GM21381 (cell line): ENCODE measurements at regions not wholly inside any gene's neighbourhood (a gene's known extent, or its start where the extent isn't known, plus 50 kb on each side); places are given as distances from the start of the nearest gene placed in this dataset.
A peak's percentile ranks its signal among the peaks of the same experiment; 100 is the strongest.
"Not testable (repeated sequence)": the region's sequence is repeated elsewhere in the genome, so short reads cannot be mapped to it uniquely, and the experiment has no call there.

Experiments used
- ATAC-seq: cut with Tn5 transposase; IDR thresholded peaks from one replicate; pipeline ENCODE4 v1.9.1; 2021; ENCODE audit warnings: mild to moderate bottlenecking, moderate library complexity; ENCODE audit not compliant: unreplicated experiment

- not testable (repeated sequence) for ATAC-seq
Measured at GRCh38 chr12:13518034-13518433, 321.5 kb downstream of the EMP1 start.

- no peak for ATAC-seq
Measured at GRCh38 chr12:13509740-13510139, 313.2 kb downstream of the EMP1 start.

DNA sequence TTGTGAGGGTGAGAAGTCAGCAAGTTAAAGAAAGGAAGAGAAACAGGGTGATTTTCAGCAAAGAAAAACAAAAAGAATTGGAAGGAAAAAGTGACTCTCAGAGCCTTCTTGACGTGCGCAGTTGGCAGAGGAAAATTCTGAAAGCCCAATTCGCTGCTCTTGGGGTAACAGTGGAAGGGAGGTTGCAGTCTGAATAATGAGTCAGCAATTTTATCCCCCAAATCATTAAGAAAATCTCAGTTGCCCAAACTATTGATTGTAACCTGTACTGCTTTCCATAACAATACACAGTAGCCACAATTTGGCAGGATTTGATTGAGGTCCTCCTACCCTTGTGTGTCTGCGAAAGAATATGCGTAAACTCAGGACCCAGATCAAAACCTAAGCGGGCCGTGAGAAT, 309.1 kb downstream of the EMP1 start:
- ATAC-seq: no peak

- no peak for ATAC-seq
Measured at GRCh38 chr12:13505224-13505623, 308.7 kb downstream of the EMP1 start.

DNA sequence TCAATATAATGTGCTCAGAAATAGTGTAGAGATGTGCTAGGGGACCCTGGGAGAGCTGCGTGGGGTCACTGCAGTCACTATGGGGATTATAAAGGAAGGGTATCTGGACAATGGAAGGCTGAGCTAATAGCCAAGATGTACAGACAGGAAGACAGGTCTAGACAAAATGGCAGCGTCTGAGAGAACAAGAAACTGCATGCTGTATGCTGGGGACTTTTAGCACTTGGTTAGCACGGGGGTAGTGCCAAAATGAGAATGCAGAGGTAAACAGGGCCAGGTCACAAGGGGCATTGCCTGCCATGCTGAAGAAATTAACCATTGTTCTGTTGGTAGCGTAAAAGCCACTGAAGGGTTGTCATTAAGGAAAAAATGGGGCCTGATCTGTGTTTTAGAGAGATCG, 308.2 kb downstream of the EMP1 start:
- ATAC-seq: no peak

DNA sequence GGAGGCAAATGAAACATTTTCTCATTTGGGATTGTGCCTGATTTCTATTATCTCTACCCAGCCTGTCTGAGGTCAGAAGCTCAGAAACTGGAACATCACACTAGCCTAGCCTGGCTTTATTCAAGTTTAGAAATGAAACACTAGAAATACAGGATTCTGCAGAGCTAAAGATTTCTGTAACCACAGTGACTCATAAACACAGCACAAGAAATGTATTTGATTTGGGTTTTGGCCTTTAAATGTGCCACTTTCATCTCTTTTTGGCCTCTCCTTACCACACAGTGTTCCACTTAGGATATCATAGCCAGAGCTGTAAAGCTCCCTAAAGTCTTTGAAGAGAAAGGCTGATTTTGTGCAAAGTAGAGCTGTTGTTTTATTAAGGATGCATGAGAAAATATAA, 307.5 kb downstream of the EMP1 start:
- no peak for ATAC-seq

DNA sequence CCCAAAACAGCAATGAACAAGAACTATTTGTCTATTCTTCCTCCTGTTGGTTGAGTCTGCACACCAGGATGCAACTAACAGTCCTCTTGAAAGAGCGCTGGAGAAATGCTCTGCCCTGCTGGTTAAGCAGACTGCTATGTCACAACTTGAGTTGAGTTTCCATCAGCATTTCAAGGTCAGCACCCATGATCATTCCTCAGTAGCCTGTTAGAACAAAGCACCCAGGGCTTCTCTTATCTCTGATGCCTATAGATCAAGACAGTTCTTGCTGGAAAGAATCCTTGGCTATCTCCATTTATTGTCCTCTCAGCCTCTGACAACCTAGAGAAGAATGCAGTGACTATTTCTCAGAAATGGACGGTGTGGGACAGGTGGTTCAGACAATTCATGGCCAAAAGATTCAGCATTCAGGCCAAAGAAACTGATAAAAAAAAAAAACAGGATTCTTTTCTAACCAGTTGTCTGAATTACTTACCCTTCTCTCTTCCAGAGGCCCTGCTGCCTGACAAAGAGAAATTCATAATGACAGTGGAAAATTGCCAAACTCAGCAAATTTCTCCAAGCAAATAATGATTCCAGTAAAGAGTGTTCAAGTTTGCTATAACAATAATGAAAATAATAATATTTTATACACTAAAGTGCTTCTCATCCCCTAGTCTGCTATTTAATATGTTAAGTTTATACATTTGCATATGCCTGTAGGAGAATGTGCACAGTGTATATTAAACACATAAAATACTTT, 306.7 kb downstream of the EMP1 start:
- ATAC-seq: no peak

DNA sequence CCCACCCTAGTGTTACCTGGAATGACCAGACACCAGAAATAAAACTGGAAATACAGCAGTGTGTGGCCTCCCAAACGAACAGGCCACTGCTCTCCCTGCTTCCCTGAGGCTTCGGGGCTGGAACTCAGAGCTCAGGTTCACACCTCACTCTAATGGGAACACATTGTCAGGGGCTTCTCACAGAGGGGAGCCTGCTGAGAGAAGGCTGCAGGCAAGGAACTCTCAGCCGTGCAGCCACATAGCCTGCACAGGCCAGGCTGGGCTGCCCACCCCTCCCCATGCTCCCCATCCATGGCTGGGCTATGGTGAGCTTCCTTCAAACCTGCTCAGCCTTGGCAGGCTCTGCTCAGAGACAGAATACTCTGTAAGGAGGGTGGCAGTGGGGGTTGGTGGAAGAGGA, 302.5 kb downstream of the EMP1 start:
- no peak for ATAC-seq

DNA sequence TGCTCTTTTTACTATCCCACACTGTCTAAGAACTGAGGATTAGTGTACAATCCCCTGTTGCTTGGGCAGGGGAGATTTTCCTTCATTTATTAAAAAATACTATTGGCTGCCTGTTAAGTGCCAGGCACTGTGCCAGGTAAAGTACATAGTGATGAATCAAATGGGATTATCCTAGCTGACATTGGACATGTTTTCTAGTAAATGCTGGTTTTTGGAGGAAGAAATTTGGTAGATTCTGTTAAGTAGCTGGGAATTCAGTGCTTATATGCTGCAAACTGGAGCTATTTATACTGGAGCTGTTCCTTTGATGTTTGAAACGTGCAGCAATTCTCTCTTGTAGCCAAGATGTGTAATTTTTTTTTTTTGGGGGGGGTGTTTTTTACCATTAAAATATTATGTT, 299.6 kb downstream of the EMP1 start:
- ATAC-seq: no peak

DNA sequence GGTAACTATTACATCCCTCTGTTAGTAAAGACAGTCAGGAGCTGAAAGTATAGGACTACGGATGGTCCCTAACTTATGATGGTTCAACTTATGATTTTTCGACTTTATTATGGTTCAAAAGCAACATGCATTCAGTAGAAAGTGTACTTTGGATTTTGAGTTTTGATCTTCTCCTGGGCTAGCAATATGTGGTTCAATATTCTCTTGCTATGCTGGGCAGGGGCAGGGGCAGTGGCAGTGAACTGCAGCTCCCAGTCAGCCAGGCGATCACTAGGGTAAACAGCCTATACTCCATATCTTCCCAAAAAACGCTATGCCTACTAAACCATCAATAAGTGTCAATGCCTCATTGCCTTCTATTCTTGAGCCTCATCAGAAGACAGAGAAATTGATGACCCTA, 292.7 kb downstream of the EMP1 start:
- no peak for ATAC-seq

GRCh38 chr12:13487326-13487725, 290.8 kb downstream of the EMP1 start:
- ATAC-seq: no peak

DNA sequence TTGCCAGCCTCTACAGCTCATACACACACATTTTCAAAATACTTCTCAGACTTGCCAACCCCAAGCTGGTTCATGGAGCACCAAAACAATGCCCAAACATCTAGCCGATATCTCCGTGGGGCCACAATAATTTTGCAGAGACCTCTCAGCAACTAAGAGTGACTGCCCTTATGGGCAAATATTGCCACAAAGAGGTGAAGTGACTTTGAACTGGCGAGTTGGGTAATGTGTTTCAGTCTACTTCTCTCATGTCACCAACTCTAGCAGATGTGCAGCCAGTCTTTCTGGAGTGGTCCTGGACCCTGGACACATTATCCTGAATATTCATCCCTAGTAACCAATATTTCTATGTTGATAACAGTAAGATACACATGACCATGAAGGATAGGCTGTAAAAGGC, 290.3 kb downstream of the EMP1 start:
- ATAC-seq: no peak

- ATAC-seq: no peak
Measured at GRCh38 chr12:13478650-13479181, 282.2 kb downstream of the EMP1 start.

DNA sequence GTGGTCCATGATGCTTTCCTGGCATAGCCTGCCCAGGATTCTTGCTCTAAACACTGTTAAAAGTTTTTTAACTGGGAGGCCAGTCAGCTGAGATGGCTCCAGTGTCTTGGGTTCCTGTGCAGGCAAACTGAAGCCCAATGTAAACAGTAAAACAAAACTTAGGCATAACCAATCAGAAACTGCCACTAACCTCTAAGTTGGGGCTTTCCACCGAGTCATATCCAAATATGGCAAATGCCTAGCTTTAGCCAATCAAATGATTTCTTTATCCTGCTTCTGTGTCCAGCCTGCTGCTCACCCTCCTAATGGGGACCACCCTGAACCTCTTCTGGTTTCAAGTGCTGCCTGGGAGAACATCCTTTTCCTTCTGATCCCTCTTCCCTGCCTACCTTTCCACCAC, 277.9 kb downstream of the EMP1 start:
- ATAC-seq: no peak

- peak; percentile 93 for ATAC-seq
Measured at GRCh38 chr12:13472690-13473089, 276.2 kb downstream of the EMP1 start.

- no peak for ATAC-seq
Measured at GRCh38 chr12:13471471-13471870, 274.9 kb downstream of the EMP1 start.

- ATAC-seq: no peak
Measured at GRCh38 chr12:13465635-13466034, 269.1 kb downstream of the EMP1 start.

GRCh38 chr12:13463189-13463588, 266.7 kb downstream of the EMP1 start:
- ATAC-seq: no peak

DNA sequence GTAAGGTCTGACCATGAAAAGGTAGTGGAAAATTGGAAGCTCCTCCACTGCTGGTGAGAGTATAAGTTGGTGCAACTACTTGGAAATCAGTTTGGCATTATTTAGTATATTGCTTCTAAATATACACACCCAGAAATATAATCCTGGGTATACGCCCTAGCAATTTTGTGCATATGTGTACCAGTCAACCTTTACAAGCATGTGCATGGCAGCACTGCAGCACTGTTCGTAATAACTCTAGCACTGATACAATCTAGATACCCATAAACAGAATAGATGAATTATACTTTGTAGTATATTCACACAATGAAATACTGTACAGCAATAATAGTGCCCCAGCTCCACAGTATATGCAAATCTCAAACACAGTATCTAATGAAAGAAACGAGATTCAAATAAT, 265.9 kb downstream of the EMP1 start:
- ATAC-seq: no peak

DNA sequence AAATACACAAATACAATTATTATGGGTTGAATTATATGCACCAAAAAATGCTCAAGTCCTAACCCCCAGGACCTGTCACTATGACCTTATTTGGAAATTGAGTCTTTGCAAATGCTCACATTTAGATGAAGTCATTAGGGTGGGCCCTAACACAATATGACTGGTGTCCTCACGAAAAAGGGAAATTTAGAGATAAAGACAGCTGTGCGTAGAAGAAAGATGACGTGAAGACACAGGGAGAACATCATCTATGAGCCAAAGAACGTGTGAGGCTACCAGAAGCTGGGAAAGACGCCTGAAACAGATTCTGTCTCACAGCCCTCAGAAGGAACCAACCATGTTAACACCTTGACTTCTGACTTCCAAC, 259.2 kb downstream of the EMP1 start:
- ATAC-seq: no peak

DNA sequence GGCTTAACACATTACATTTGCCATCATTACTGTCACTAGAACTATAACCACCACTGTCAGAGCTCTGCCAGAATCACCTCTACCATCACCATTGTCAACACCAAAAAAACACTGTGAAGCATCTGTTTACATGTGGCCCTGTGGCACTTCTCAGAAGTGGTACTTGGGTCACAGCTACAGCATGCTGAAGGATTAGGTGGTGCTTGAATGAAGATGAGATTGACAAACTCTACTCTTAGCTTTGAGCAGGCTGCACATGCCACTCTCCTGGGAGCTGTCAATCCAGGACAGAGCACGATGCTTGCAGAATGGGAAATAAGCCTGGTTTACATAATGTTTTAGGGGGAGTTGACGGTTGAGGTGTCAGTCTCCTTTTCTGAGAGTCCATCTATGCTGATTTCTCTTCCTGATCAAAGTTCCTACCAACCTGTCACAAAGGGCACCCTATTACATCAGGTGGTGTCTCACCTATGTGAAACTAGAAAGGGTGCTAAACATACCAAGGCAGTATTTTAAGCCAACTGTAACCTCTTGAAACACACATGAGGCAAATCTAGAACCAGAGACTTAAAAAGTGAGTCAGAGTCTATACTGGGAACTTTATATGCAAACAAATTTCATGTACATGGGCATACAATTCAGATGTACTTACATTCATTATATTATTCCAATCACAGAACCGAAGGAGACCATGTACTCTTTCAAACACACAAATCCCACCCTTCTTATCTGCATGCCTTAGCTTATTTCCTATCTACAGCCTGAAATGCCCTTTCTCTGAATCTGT, 258.7 kb downstream of the EMP1 start:
- ATAC-seq: no peak

- no peak for ATAC-seq
Measured at GRCh38 chr12:13452955-13453570, 256.5 kb downstream of the EMP1 start.
